ENCODE measurements at regions not wholly inside any gene's neighbourhood (a gene's known extent, or its start where the extent isn't known, plus 50 kb on each side); places are given as distances from the start of the nearest gene placed in this dataset.
"Not testable (repeated sequence)": the region's sequence is repeated elsewhere in the genome, so short reads cannot be mapped to it uniquely, and the experiment has no call there.

DNA sequence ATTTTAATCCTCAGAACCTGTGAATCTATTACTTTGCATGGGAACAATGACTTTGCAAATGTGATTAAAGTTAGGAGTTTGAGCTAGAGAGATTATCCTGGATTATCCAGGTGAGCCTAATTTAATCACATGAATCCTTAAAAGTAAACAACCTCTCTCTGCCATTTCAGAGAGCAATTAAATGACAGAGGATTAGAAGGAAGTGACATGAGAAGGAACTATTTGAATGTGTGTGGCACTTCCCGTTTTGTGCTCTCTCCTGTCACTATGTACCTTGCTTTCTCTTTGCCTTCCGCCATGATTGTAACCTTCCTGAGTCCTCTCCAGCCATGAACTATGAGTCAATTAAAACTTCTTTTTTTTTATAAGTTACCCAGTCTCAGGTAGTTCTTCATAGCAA, 559.2 kb downstream of the PRIM2 start:
- H3K4me1 ChIP-seq (ENCODE audit: control insufficient read depth in 5 of 5, insufficient read depth in 5 of 5, low read length in 5 of 5); DNase-seq; H3K9ac ChIP-seq (ENCODE audit: insufficient read depth in 1 of 2, low read length in 2 of 2); H3K9me3 ChIP-seq (ENCODE audit: control insufficient read depth in 4 of 4, insufficient read depth in 3 of 4, low read length in 3 of 4); ATAC-seq (ENCODE audit: insufficient read depth, low FRiP score); H3K27me3 ChIP-seq (ENCODE audit: control insufficient read depth in 3 of 3, insufficient read depth in 3 of 3, low read length in 2 of 3); H3K27ac ChIP-seq (ENCODE audit: low read depth in 1 of 2, low read length in 1 of 2); H3K4me3 ChIP-seq; H3K36me3 ChIP-seq (ENCODE audit: control insufficient read depth in 4 of 4, insufficient read depth in 4 of 4, low read length in 4 of 4): not testable (repeated sequence)
- WGBS, 2 donors: 87 to 90% methylated on average over 2 of the region's 2 CpGs

DNA sequence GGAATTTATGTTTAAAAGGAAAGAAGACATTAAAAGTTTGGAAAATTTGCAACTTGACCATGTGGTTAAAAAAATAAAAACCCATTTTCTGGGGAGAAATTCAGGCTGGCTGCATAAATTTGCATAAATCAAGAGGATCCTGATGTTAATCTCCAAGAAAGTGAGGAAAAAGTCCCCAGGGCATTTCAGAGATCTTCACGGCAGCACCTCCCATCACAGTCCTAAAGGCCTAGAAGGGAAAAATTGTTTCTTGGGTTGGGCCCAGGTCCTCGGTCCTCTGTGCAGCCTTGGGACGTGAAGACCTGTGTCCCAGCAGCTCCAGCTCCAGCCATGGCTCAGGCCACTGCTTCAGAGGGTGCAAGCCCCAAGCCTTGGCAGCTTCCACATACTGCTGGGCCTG, 560.3 kb downstream of the PRIM2 start:
- WGBS, 2 donors: 87 to 91% methylated on average over 2 to 3 of the region's 3 CpGs
- not testable (repeated sequence) for H3K9ac ChIP-seq (ENCODE audit: insufficient read depth in 1 of 2, low read length in 2 of 2); H3K36me3 ChIP-seq (ENCODE audit: control insufficient read depth in 4 of 4, insufficient read depth in 4 of 4, low read length in 4 of 4); H3K27me3 ChIP-seq (ENCODE audit: control insufficient read depth in 3 of 3, insufficient read depth in 3 of 3, low read length in 2 of 3); DNase-seq; H3K4me1 ChIP-seq (ENCODE audit: control insufficient read depth in 5 of 5, insufficient read depth in 5 of 5, low read length in 5 of 5); H3K4me3 ChIP-seq; H3K9me3 ChIP-seq (ENCODE audit: control insufficient read depth in 4 of 4, insufficient read depth in 3 of 4, low read length in 3 of 4); H3K27ac ChIP-seq (ENCODE audit: low read depth in 1 of 2, low read length in 1 of 2); ATAC-seq (ENCODE audit: insufficient read depth, low FRiP score)

- WGBS, 2 donors: 73 to 81% methylated on average over 1 of the region's 1 CpG
- H3K9ac ChIP-seq (ENCODE audit: insufficient read depth in 1 of 2, low read length in 2 of 2); H3K36me3 ChIP-seq (ENCODE audit: control insufficient read depth in 4 of 4, insufficient read depth in 4 of 4, low read length in 4 of 4); H3K4me1 ChIP-seq (ENCODE audit: control insufficient read depth in 5 of 5, insufficient read depth in 5 of 5, low read length in 5 of 5); H3K4me3 ChIP-seq; ATAC-seq (ENCODE audit: insufficient read depth, low FRiP score); H3K27me3 ChIP-seq (ENCODE audit: control insufficient read depth in 3 of 3, insufficient read depth in 3 of 3, low read length in 2 of 3); DNase-seq; H3K27ac ChIP-seq (ENCODE audit: low read depth in 1 of 2, low read length in 1 of 2); H3K9me3 ChIP-seq (ENCODE audit: control insufficient read depth in 4 of 4, insufficient read depth in 3 of 4, low read length in 3 of 4): not testable (repeated sequence)
Observed at GRCh38 chr6:57878792-57879191, 561.4 kb downstream of the PRIM2 start.

DNA sequence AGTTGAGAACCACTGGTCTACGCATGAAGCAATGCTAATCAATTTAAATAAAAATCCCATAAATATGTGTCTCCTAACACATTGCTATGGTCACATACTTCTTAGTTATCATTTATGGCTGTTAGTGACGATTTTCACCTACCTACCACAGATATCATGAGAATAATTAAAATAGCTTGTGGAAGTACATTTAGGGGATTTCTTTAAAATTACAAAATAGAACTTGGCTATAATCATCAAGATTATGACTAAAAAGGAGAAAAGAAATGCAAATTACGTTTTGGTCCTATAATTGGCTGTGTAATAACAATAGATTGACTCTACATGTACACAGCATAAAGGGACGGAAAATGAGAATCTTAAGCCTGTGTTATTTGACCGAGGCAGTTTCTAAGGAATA, 581.4 kb downstream of the PRIM2 start:
- DNase-seq; ATAC-seq (ENCODE audit: insufficient read depth, low FRiP score): not testable (repeated sequence)
- WGBS, 2 donors: 84 to 91% methylated on average over 5 of the region's 5 CpGs

DNA sequence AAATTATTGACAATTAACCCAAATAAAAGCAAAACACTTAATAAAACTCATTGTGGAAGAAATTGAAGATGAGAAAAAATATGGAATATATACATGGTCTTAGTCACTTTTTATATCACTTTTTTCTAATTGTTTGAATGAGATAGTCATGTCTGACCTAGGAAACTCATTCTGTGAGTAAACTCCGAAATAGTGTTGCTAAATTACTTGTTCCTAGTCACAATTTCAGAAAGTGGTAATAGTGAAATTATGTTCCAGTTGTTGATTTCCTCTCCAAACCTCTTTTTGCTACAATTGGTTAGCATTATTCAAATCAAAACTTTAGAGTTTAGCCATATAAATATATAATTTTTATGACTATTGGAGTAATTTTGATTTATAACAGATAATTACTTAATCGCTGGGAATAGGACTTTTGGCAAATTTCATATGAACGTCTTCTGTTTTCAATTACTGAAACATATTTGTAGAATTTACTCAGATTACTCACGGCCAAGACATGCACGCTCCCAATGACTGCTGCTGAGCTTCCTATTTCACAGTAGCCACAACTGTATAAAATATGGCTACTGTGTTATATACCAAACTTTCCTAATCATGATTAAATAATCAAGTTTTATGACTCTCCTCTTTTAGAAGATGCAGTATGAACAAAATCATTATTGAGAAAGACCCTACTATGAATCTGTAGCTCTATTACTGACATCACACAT, 583.4 kb downstream of the PRIM2 start:
- 90 to 98% methylated on average over 2 of the region's 5 CpGs for WGBS, 2 donors
- not testable (repeated sequence) for H3K36me3 ChIP-seq (ENCODE audit: control insufficient read depth in 4 of 4, insufficient read depth in 4 of 4, low read length in 4 of 4); H3K4me1 ChIP-seq (ENCODE audit: control insufficient read depth in 5 of 5, insufficient read depth in 5 of 5, low read length in 5 of 5); H3K9ac ChIP-seq (ENCODE audit: insufficient read depth in 1 of 2, low read length in 2 of 2); ATAC-seq (ENCODE audit: insufficient read depth, low FRiP score); H3K27me3 ChIP-seq (ENCODE audit: control insufficient read depth in 3 of 3, insufficient read depth in 3 of 3, low read length in 2 of 3); H3K9me3 ChIP-seq (ENCODE audit: control insufficient read depth in 4 of 4, insufficient read depth in 3 of 4, low read length in 3 of 4); DNase-seq; H3K4me3 ChIP-seq; H3K27ac ChIP-seq (ENCODE audit: low read depth in 1 of 2, low read length in 1 of 2)

More for the DNA sequence above, 581.4 kb downstream of the PRIM2 start:
- H3K36me3 ChIP-seq (ENCODE audit: control insufficient read depth in 4 of 4, insufficient read depth in 4 of 4, low read length in 4 of 4); H3K9ac ChIP-seq (ENCODE audit: insufficient read depth in 1 of 2, low read length in 2 of 2); H3K4me3 ChIP-seq; H3K27me3 ChIP-seq (ENCODE audit: control insufficient read depth in 3 of 3, insufficient read depth in 3 of 3, low read length in 2 of 3); H3K4me1 ChIP-seq (ENCODE audit: control insufficient read depth in 5 of 5, insufficient read depth in 5 of 5, low read length in 5 of 5); H3K9me3 ChIP-seq (ENCODE audit: control insufficient read depth in 4 of 4, insufficient read depth in 3 of 4, low read length in 3 of 4); H3K27ac ChIP-seq (ENCODE audit: low read depth in 1 of 2, low read length in 1 of 2): not testable (repeated sequence)

- H3K36me3 ChIP-seq (ENCODE audit: control insufficient read depth in 4 of 4, insufficient read depth in 4 of 4, low read length in 4 of 4); H3K27ac ChIP-seq (ENCODE audit: low read depth in 1 of 2, low read length in 1 of 2); H3K9ac ChIP-seq (ENCODE audit: insufficient read depth in 1 of 2, low read length in 2 of 2); H3K9me3 ChIP-seq (ENCODE audit: control insufficient read depth in 4 of 4, insufficient read depth in 3 of 4, low read length in 3 of 4); ATAC-seq (ENCODE audit: insufficient read depth, low FRiP score); H3K27me3 ChIP-seq (ENCODE audit: control insufficient read depth in 3 of 3, insufficient read depth in 3 of 3, low read length in 2 of 3); H3K4me3 ChIP-seq; H3K4me1 ChIP-seq (ENCODE audit: control insufficient read depth in 5 of 5, insufficient read depth in 5 of 5, low read length in 5 of 5); DNase-seq: not testable (repeated sequence)
- 84 to 93% methylated on average over 3 of the region's 3 CpGs for WGBS, 2 donors
Observed at GRCh38 chr6:57901445-57901844, 584.0 kb downstream of the PRIM2 start.

DNA sequence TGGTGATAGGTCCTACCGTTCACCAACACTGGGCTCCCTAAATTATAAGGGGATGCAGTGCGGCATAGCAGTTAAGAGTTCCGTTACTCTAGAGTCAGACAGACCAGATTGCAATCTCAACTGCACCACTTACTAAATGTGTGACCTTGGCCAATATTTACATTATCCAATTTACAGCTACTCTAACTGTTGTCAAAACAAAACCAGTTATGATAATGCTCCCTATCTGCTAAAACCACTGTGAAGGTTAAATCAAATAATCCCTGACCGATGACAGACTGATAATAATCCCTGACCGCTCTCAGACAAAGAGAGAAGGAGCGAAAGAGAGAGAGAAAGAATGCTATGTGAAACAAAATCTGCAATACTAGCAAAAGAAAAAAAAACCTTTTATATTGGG, 586.9 kb downstream of the PRIM2 start:
- not testable (repeated sequence) for H3K9me3 ChIP-seq (ENCODE audit: control insufficient read depth in 4 of 4, insufficient read depth in 3 of 4, low read length in 3 of 4); H3K27me3 ChIP-seq (ENCODE audit: control insufficient read depth in 3 of 3, insufficient read depth in 3 of 3, low read length in 2 of 3); H3K9ac ChIP-seq (ENCODE audit: insufficient read depth in 1 of 2, low read length in 2 of 2); ATAC-seq (ENCODE audit: insufficient read depth, low FRiP score); H3K4me1 ChIP-seq (ENCODE audit: control insufficient read depth in 5 of 5, insufficient read depth in 5 of 5, low read length in 5 of 5); H3K27ac ChIP-seq (ENCODE audit: low read depth in 1 of 2, low read length in 1 of 2); DNase-seq; H3K36me3 ChIP-seq (ENCODE audit: control insufficient read depth in 4 of 4, insufficient read depth in 4 of 4, low read length in 4 of 4); H3K4me3 ChIP-seq
- 79 to 82% methylated on average over 6 of the region's 6 CpGs for WGBS, 2 donors

DNA sequence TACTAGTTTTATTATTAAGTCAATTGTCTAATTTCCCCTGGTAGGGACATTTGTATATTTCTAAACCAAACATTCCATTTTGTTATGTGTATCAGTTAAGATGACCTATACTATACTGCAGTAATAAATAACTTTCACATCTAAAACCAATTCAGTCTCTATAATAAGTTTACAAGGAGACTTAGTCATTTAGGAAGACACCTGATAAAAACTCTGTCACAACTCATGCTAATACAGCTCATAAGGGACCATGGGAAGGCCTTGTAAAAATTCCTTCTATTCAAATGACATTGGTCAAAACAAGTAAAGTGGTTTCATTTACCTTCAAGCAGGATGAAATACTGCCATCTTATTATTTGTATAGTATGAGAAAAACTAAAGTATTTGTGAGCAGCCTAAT, 597.9 kb downstream of the PRIM2 start:
- not testable (repeated sequence) for H3K27ac ChIP-seq (ENCODE audit: low read depth in 1 of 2, low read length in 1 of 2); DNase-seq; H3K36me3 ChIP-seq (ENCODE audit: control insufficient read depth in 4 of 4, insufficient read depth in 4 of 4, low read length in 4 of 4); H3K27me3 ChIP-seq (ENCODE audit: control insufficient read depth in 3 of 3, insufficient read depth in 3 of 3, low read length in 2 of 3); H3K4me1 ChIP-seq (ENCODE audit: control insufficient read depth in 5 of 5, insufficient read depth in 5 of 5, low read length in 5 of 5); H3K9me3 ChIP-seq (ENCODE audit: control insufficient read depth in 4 of 4, insufficient read depth in 3 of 4, low read length in 3 of 4); ATAC-seq (ENCODE audit: insufficient read depth, low FRiP score); H3K9ac ChIP-seq (ENCODE audit: insufficient read depth in 1 of 2, low read length in 2 of 2); H3K4me3 ChIP-seq
